ENCODE measurements at regions not wholly inside any gene's neighbourhood (a gene's known extent, or its start where the extent isn't known, plus 50 kb on each side); places are given as distances from the start of the nearest gene placed in this dataset.

DNA sequence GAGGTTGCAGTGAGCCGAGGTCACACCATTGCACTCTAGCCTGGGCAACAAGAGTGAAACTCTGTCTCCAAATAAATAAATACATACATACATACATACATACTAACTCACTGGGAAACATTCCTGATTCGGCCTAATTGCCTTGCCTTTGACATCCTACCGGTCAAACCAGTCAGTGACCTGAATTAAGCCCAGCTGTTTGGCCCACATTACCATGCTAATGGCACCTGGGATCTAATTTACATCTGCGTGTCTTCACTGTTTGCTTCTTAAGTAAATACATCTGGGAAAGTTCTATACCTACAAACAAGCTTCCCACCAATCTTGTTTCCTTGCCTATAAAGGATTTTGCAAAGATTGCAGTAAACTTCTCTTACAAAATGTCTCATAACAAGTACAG, 230.2 kb upstream of the ZC3H15 start:
- no peaks in the 10 kb centered on the region for H3K36me3 ChIP-seq (ENCODE audit: insufficient read depth, low read length)
- CTCF ChIA-PET (ENCODE audit: partially characterized antibody): no interaction called here
- no peaks in the 10 kb centered on the region for H3K27me3 Mint-ChIP-seq
- H3K27ac ChIP-seq (ENCODE audit: low read depth, low read length): no peak overlapping the region
- intact Hi-C loops (cut with micrococcal nuclease): no loop called here
- POLR2A ChIA-PET (ENCODE audit: partially characterized antibody): no interaction called here
- H3K9me3 ChIP-seq (ENCODE audit: control insufficient read depth in 1 of 2, low read length in 2 of 2): no peaks in the 10 kb centered on the region
- no peak overlapping the region for H3K4me3 ChIP-seq (ENCODE audit: low read length in 2 of 2)
- H3K4me1 Mint-ChIP-seq: no peaks in the 10 kb centered on the region
- no peaks in the 10 kb centered on the region for H3K4me1 ChIP-seq (ENCODE audit: insufficient read depth, low read length)
- no peaks in the 10 kb centered on the region for H3K36me3 Mint-ChIP-seq
- H3K27ac Mint-ChIP-seq: peak overlapping the region in 1 of 7 donors; percentile 4
- H3K9me3 Mint-ChIP-seq: peaks cover 0 to 8% (median 0%) of the 10 kb centered on the region in 8 donors
- no peaks in the 10 kb centered on the region for H3K27me3 ChIP-seq (ENCODE audit: insufficient read depth, low read length)
- H3K4me3 Mint-ChIP-seq: no peak overlapping the region
- DNase-seq: no peak

DNA sequence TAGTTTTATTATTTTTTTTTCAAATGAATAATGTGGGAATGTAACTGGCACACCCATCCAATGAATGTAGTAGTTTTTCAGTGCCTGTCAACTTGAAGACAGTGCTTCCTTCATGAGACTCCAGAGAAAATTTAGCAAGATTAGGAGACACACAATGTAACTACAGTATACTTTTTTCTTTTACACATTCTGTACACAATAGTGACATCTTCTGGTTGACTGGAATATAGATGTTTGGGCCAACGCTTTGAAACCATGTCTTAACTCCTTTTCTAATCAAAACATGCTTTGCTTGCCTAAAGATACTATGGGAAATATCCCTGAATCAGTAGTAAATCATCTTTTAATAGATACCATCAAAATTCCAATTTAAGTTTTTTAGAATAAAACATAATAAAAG, 229.5 kb upstream of the ZC3H15 start:
- POLR2A ChIA-PET (ENCODE audit: partially characterized antibody): no interaction called here
- Mint-ChIP-seq H3K4me3 (no peak overlapping the region), H3K27me3 (no peaks in the 10 kb centered on the region), H3K27ac (no peak overlapping the region), H3K9me3 (peaks cover 0 to 8% (median 2%) of the 10 kb centered on the region in 8 donors), H3K36me3 (no peaks in the 10 kb centered on the region), H3K4me1 (no peaks in the 10 kb centered on the region)
- no peak overlapping the region for H3K27ac ChIP-seq (ENCODE audit: low read depth, low read length)
- no peak for DNase-seq
- no peaks in the 10 kb centered on the region for H3K36me3 ChIP-seq (ENCODE audit: insufficient read depth, low read length)
- CTCF ChIA-PET (ENCODE audit: partially characterized antibody): no interaction called here
- H3K4me1 ChIP-seq (ENCODE audit: insufficient read depth, low read length): no peaks in the 10 kb centered on the region
- no peaks in the 10 kb centered on the region for H3K27me3 ChIP-seq (ENCODE audit: insufficient read depth, low read length)
- intact Hi-C loops (cut with micrococcal nuclease): no loop called here
- no peak overlapping the region for H3K4me3 ChIP-seq (ENCODE audit: low read length in 2 of 2)
- no peaks in the 10 kb centered on the region for H3K9me3 ChIP-seq (ENCODE audit: control insufficient read depth in 1 of 2, low read length in 2 of 2)

- Mint-ChIP-seq H3K27me3 (no peaks in the 10 kb centered on the region), H3K27ac (peak overlapping the region in 1 of 7 donors; percentile 20), H3K4me3 (no peak overlapping the region), H3K4me1 (no peaks in the 10 kb centered on the region), H3K36me3 (peaks cover 10 to 13% of the 10 kb centered on the region in 2 donors), H3K9me3 (peaks cover 3 to 37% (median 22%) of the 10 kb centered on the region in 8 donors)
- H3K9me3 ChIP-seq (ENCODE audit: control insufficient read depth in 1 of 2, low read length in 2 of 2): no peaks in the 10 kb centered on the region
- H3K4me3 ChIP-seq (ENCODE audit: low read length in 2 of 2): no peak overlapping the region
- H3K27ac ChIP-seq (ENCODE audit: low read depth, low read length): no peak overlapping the region
- ChIA-PET CTCF (ENCODE audit: partially characterized antibody) (no interaction called here), POLR2A (ENCODE audit: partially characterized antibody) (no interaction called here)
- no peaks in the 10 kb centered on the region for H3K36me3 ChIP-seq (ENCODE audit: insufficient read depth, low read length)
- DNase-seq: no peak
- H3K4me1 ChIP-seq (ENCODE audit: insufficient read depth, low read length): no peaks in the 10 kb centered on the region
- intact Hi-C loops (cut with micrococcal nuclease): no loop called here
- H3K27me3 ChIP-seq (ENCODE audit: insufficient read depth, low read length): no peaks in the 10 kb centered on the region
Observed at GRCh38 chr2:186263673-186264250, 222.3 kb upstream of the ZC3H15 start.

DNA sequence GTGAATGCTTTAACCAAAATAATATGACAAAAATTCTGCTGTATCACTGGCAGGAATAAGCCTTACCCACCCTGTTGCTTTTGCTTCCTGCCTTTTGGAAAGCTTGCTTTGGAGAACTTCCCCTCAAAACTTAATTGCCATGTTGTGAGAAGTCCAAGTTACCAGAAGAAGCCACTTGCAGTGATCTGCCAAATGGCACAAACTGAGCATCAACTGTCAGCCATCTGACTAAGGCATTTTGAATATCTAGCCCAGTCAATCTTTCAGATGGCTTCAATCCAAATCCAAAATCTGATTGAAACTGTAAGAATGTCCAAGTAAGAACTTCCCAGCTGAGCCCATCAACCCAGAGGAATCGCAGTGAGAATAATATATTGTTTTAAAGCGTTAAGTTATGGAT, 216.5 kb upstream of the ZC3H15 start:
- H3K36me3 Mint-ChIP-seq: peaks cover 18 to 31% of the 10 kb centered on the region in 2 donors
- intact Hi-C loops (cut with micrococcal nuclease): no loop called here
- no peak overlapping the region for H3K27ac Mint-ChIP-seq
- H3K27ac ChIP-seq (ENCODE audit: low read depth, low read length): no peak overlapping the region
- H3K4me1 ChIP-seq (ENCODE audit: insufficient read depth, low read length): no peaks in the 10 kb centered on the region
- H3K9me3 Mint-ChIP-seq: peaks cover 2 to 43% (median 27%) of the 10 kb centered on the region in 8 donors
- ChIA-PET POLR2A (ENCODE audit: partially characterized antibody) (no interaction called here), CTCF (ENCODE audit: partially characterized antibody) (no interaction called here)
- no peak overlapping the region for H3K4me3 ChIP-seq (ENCODE audit: low read length in 2 of 2)
- DNase-seq: no peak
- no peaks in the 10 kb centered on the region for H3K4me1 Mint-ChIP-seq
- no peaks in the 10 kb centered on the region for H3K27me3 ChIP-seq (ENCODE audit: insufficient read depth, low read length)
- no peaks in the 10 kb centered on the region for H3K36me3 ChIP-seq (ENCODE audit: insufficient read depth, low read length)
- no peaks in the 10 kb centered on the region for H3K9me3 ChIP-seq (ENCODE audit: control insufficient read depth in 1 of 2, low read length in 2 of 2)
- H3K27me3 Mint-ChIP-seq: no peaks in the 10 kb centered on the region
- H3K4me3 Mint-ChIP-seq: no peak overlapping the region

DNA sequence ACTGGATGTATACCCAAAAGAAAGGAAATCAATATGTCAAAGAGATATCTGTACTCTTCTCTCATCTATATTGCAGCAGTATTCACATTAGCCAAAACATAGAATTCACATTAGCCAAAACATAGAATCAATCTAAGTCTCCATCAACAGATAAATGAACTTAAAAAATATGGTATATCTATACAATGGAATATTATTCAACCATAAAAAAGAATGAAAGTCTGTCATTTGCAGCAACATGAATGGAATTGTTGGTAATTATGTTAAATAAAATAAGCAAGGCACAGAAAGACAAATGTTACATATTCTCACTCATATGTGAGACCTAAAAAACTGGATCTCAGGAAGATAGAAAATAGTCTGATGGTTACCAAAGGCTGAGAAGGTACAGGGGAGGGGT, 212.1 kb upstream of the ZC3H15 start:
- Mint-ChIP-seq H3K36me3 (peaks cover 5 to 19% of the 10 kb centered on the region in 2 donors), H3K27me3 (no peaks in the 10 kb centered on the region), H3K4me1 (no peaks in the 10 kb centered on the region), H3K27ac (no peak overlapping the region), H3K9me3 (peaks cover under 1 to 28% (median 11%) of the 10 kb centered on the region in 8 donors), H3K4me3 (no peak overlapping the region)
- Histone ChIP-seq H3K27me3 (ENCODE audit: insufficient read depth, low read length) (no peaks in the 10 kb centered on the region), H3K4me3 (ENCODE audit: low read length in 2 of 2) (no peak overlapping the region), H3K4me1 (ENCODE audit: insufficient read depth, low read length) (no peaks in the 10 kb centered on the region), H3K27ac (ENCODE audit: low read depth, low read length) (no peak overlapping the region), H3K9me3 (ENCODE audit: control insufficient read depth in 1 of 2, low read length in 2 of 2) (no peaks in the 10 kb centered on the region), H3K36me3 (ENCODE audit: insufficient read depth, low read length) (no peaks in the 10 kb centered on the region)
- intact Hi-C loops (cut with micrococcal nuclease): no loop called here
- ChIA-PET POLR2A (ENCODE audit: partially characterized antibody) (no interaction called here), CTCF (ENCODE audit: partially characterized antibody) (no interaction called here)
- DNase-seq: no peak

DNA sequence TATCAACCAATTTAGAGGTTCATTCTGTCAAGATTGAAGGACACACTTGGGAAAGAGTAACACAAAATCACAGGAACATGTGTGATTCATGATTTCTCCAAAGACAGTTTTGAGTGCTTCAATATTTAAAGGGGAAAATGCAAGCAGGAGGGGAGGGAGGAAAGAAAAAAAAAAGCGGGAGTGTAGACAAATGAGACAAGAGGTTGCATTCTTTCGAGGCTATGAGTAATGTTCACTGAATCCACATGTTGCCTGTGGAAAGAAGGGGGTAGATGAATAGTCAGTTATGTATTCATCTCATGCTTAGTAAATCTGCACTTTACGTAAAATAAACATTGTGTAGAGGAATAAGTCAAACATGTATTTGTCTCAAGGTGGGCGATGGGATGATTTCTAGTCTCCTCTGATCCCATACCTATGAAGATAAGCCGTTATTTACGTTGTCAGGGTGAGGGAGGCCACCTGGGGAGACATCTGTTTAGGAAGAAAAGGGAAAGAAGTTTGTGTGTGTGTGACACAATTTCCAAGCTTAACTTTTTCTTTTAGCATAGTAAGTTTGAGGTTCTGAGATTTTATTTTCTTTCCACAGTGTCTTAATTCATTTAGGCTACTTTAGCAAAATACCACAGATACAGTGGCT, 211.0 kb upstream of the ZC3H15 start:
- Mint-ChIP-seq H3K4me3 (no peak overlapping the region), H3K27me3 (no peaks in the 10 kb centered on the region)

DNA sequence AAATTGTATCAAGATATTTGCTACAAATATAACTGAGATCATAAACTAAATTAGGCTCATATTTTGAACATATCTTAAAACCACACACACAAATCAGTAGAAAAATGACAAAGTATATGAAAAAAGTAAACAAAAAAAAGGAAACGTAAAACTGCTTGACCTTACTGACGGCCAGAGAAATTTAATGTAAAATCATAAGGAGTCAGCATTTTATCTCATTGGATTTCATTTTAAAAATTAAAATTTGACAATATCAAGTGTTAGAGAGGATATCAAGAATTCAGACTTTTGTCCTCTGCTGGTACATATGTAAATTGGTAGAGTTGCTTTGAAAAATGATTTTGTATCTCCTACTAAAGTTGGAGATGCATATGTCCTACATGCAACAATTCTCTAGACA, 209.2 kb upstream of the ZC3H15 start:
- no peak overlapping the region for H3K27ac Mint-ChIP-seq
- H3K9me3 Mint-ChIP-seq: peaks cover 3 to 34% (median 15%) of the 10 kb centered on the region in 8 donors
- no peaks in the 10 kb centered on the region for H3K4me1 ChIP-seq (ENCODE audit: insufficient read depth, low read length)
- H3K36me3 ChIP-seq (ENCODE audit: insufficient read depth, low read length): no peaks in the 10 kb centered on the region
- H3K27me3 ChIP-seq (ENCODE audit: insufficient read depth, low read length): no peaks in the 10 kb centered on the region
- no peaks in the 10 kb centered on the region for H3K27me3 Mint-ChIP-seq
- POLR2A ChIA-PET (ENCODE audit: partially characterized antibody): no interaction called here
- no peaks in the 10 kb centered on the region for H3K4me1 Mint-ChIP-seq
- no peak overlapping the region for H3K4me3 Mint-ChIP-seq
- intact Hi-C loops (cut with micrococcal nuclease): no loop called here
- CTCF ChIA-PET (ENCODE audit: partially characterized antibody): no interaction called here
- H3K27ac ChIP-seq (ENCODE audit: low read depth, low read length): no peak overlapping the region
- H3K4me3 ChIP-seq (ENCODE audit: low read length in 2 of 2): no peak overlapping the region
- DNase-seq: no peak
- peaks cover 5 to 7% of the 10 kb centered on the region in 2 donors for H3K36me3 Mint-ChIP-seq
- no peaks in the 10 kb centered on the region for H3K9me3 ChIP-seq (ENCODE audit: control insufficient read depth in 1 of 2, low read length in 2 of 2)

More for the DNA sequence above, 211.0 kb upstream of the ZC3H15 start:
- no peaks in the 10 kb centered on the region for H3K27me3 ChIP-seq (ENCODE audit: insufficient read depth, low read length)
- Mint-ChIP-seq H3K9me3 (peaks cover 0 to 32% (median 11%) of the 10 kb centered on the region in 8 donors), H3K4me1 (no peaks in the 10 kb centered on the region), H3K36me3 (peaks cover 5 to 12% of the 10 kb centered on the region in 2 donors), H3K27ac (no peak overlapping the region)
- no peaks in the 10 kb centered on the region for H3K9me3 ChIP-seq (ENCODE audit: control insufficient read depth in 1 of 2, low read length in 2 of 2)
- ChIA-PET CTCF (ENCODE audit: partially characterized antibody) (no interaction called here), POLR2A (ENCODE audit: partially characterized antibody) (no interaction called here)
- no peaks in the 10 kb centered on the region for H3K4me1 ChIP-seq (ENCODE audit: insufficient read depth, low read length)
- intact Hi-C loops (cut with micrococcal nuclease): no loop called here
- DNase-seq: no peak
- H3K36me3 ChIP-seq (ENCODE audit: insufficient read depth, low read length): no peaks in the 10 kb centered on the region
- H3K4me3 ChIP-seq (ENCODE audit: low read length in 2 of 2): no peak overlapping the region
- H3K27ac ChIP-seq (ENCODE audit: low read depth, low read length): no peak overlapping the region

Data from CD4-positive, alpha-beta memory T cell (primary cell).